Spleen (tissue), 11 donors: ENCODE measurements at regions not wholly inside any gene's neighbourhood (a gene's known extent, or its start where the extent isn't known, plus 50 kb on each side); places are given as distances from the start of the nearest gene placed in this dataset.

Source experiments
- DNase-seq: peaks from one replicate; pipeline ENCODE4 v3.0.0-alpha.2; 2020
- H3K27ac ChIP-seq, 8 donors: fragments of 200-600 bp; sonication (generic) in 7 of 8; 1 replicate in 4 of 8; 2 replicates in 4 of 8; pipeline versions ENCODE4 v1.5.0 to v1.8.0; 2016 to 2021; ENCODE audit warnings: inconsistent platforms in 4 of 8, mild to moderate bottlenecking in 4 of 8, moderate library complexity in 1 of 8
- H3K27me3 ChIP-seq, 7 donors: fragments of 200-600 bp; sonication (generic) in 6 of 7; replicated peaks in 1 of 7; 1 replicate in 4 of 7; 2 replicates in 3 of 7; pipeline versions ENCODE4 v1.5.0 to v1.8.0; 2016 to 2021; ENCODE audit warnings: inconsistent platforms in 3 of 7, mild to moderate bottlenecking in 1 of 7
- H3K36me3 ChIP-seq, 6 donors: fragments of 200-600 bp; sonication (generic) in 5 of 6; 1 replicate in 4 of 6; 2 replicates in 2 of 6; pipeline versions ENCODE4 v1.5.0 to v1.8.0; 2016 to 2021; ENCODE audit warnings: inconsistent platforms in 2 of 6
- H3K4me1 ChIP-seq, 6 donors: fragments of 200-600 bp; sonication (generic) in 5 of 6; 1 replicate in 3 of 6; 2 replicates in 3 of 6; pipeline versions ENCODE4 v1.5.0 to v1.8.0; 2016 to 2021; ENCODE audit warnings: inconsistent platforms in 3 of 6
- H3K4me3 ChIP-seq, 8 donors: fragments of 200-600 bp; sonication (generic) in 7 of 8; 1 replicate in 4 of 8; 2 replicates in 4 of 8; pipeline versions ENCODE4 v1.5.0 to v1.8.0; 2016 to 2021; ENCODE audit warnings: inconsistent platforms in 4 of 8, mild to moderate bottlenecking in 4 of 8, moderate library complexity in 2 of 8
- H3K9me3 ChIP-seq, 8 donors: fragments of 200-600 bp; sonication (generic) in 7 of 8; 1 replicate in 4 of 8; 2 replicates in 4 of 8; pipeline versions ENCODE4 v1.5.0 to v1.8.0; 2016 to 2021; ENCODE audit warnings: inconsistent platforms in 4 of 8
- CTCF ChIP-seq, 11 experiments: fragments of 200-600 bp in 7 of 11; fragments of 450-650 bp in 4 of 11; sonication (generic) in 4 of 11; IDR thresholded peaks in 8 of 11; conservative IDR thresholded peaks in 3 of 11; 1 replicate in 7 of 11; 2 replicates in 4 of 11; pipeline versions ENCODE4 v1.4.0 to v1.8.0; 2016 to 2021; ENCODE audit warnings: antibody characterized with exemption in 11 of 11, inconsistent platforms in 4 of 11, mild to moderate bottlenecking in 1 of 11
- POLR2A ChIP-seq, 3 donors: fragments of 450-650 bp; IDR thresholded peaks; one replicate each; pipeline ENCODE4 v1.5.1; 2017; ENCODE audit warnings: antibody characterized with exemption in 3 of 3, mild to moderate bottlenecking in 1 of 3
- POLR2AphosphoS5 ChIP-seq, 3 donors: sonication (generic); formaldehyde crosslinking; IDR thresholded peaks; one replicate each; pipeline ENCODE4 v1.5.1; 2017; ENCODE audit warnings: antibody characterized with exemption in 3 of 3
- WGBS, 5 donors: extraction: QIAGEN DNeasy Blood & Tissue Kit in 3 of 5; methylation state at CpG; one replicate each; pipeline versions ENCODE4 v1.1.5 to v1.1.7; 2013 to 2018; 5-methylcytosine and 5-hydroxymethylcytosine counted together
- intact Hi-C: fragments of 100-400 bp; cut with DNase I; formaldehyde crosslinking; loops from one replicate; pipeline ENCODE4 v1.15.0; 2023; ENCODE audit warnings: low total_unique reads
- donor health status: healthy with polysubstance abuse.
- donor health status: DM: no; HTN: no; CAD: no; lungs with moderate emphysema.
- donor health status: DM: no; HTN: no; CAD: no.
- donor health status: Bipolar disorder and iron deficiency.
- donor health status: healthy.
- donor health status: DM: no; HTN: no; CAD: no.
- donor health status: DM: yes; HTN: yes; CAD: no.

GRCh38 chr5:104951829-104952228 is 1389.2 kb upstream of the NUDT12 start:
- Histone ChIP-seq H3K27ac (no peak overlapping the region), H3K4me1 (no peaks in the 10 kb centered on the region), H3K36me3 (no peaks in the 10 kb centered on the region), H3K27me3 (no peaks in the 10 kb centered on the region), H3K9me3 (peaks cover 0 to 26% (median 0%) of the 10 kb centered on the region in 8 donors), H3K4me3 (no peak overlapping the region)
- WGBS, 5 donors = 78 to 100% (median 86%) methylated on average over 1 to 3 of the region's 3 CpGs
- intact Hi-C loops = no loop called here
- DNase-seq = no peak
- TF ChIP-seq POLR2A (IDR thresholded peaks at IDR 0.05) = no peak
- no peak for TF ChIP-seq CTCF (IDR thresholded peaks at IDR 0.05 in 8 of 11, conservative IDR thresholded peaks at IDR 0.05 in 3 of 11)
- no peak for TF ChIP-seq POLR2AphosphoS5 (IDR thresholded peaks at IDR 0.05)

- no peak for DNase-seq
- no peaks in the 10 kb centered on the region for H3K4me1 ChIP-seq
- no peak overlapping the region for H3K4me3 ChIP-seq
- no peaks in the 10 kb centered on the region for H3K36me3 ChIP-seq
- H3K27ac ChIP-seq = no peak overlapping the region
- intact Hi-C loops = no loop called here
- no peaks in the 10 kb centered on the region for H3K27me3 ChIP-seq
- no peak for TF ChIP-seq CTCF (IDR thresholded peaks at IDR 0.05 in 8 of 11, conservative IDR thresholded peaks at IDR 0.05 in 3 of 11)
- TF ChIP-seq POLR2AphosphoS5 (IDR thresholded peaks at IDR 0.05) = no peak
- TF ChIP-seq POLR2A (IDR thresholded peaks at IDR 0.05) = no peak
- 84 to 97% (median 89%) methylated on average over 1 of the region's 1 CpG for WGBS, 5 donors
- peaks cover 0 to 24% (median 2%) of the 10 kb centered on the region in 8 donors for H3K9me3 ChIP-seq
Observed at GRCh38 chr5:104947076-104947475, 1384.5 kb upstream of the NUDT12 start.

- no peaks in the 10 kb centered on the region for H3K36me3 ChIP-seq
- no peak for TF ChIP-seq POLR2A (IDR thresholded peaks at IDR 0.05)
- no peak for TF ChIP-seq POLR2AphosphoS5 (IDR thresholded peaks at IDR 0.05)
- no peak for TF ChIP-seq CTCF (IDR thresholded peaks at IDR 0.05 in 8 of 11, conservative IDR thresholded peaks at IDR 0.05 in 3 of 11)
- 82 to 97% (median 85%) methylated on average over 1 of the region's 1 CpG for WGBS, 5 donors
- H3K4me1 ChIP-seq = no peaks in the 10 kb centered on the region
- H3K27me3 ChIP-seq = no peaks in the 10 kb centered on the region
- peaks cover 0 to 3% (median 0%) of the 10 kb centered on the region in 8 donors for H3K9me3 ChIP-seq
- no peak overlapping the region for H3K27ac ChIP-seq
- H3K4me3 ChIP-seq = no peak overlapping the region
- no peak for DNase-seq
- intact Hi-C loops = no loop called here
Observed at GRCh38 chr5:104942735-104943134, 1380.1 kb upstream of the NUDT12 start.

GRCh38 chr5:104941030-104941645 is 1378.5 kb upstream of the NUDT12 start:
- H3K27me3 ChIP-seq = no peaks in the 10 kb centered on the region
- no peak overlapping the region for H3K4me3 ChIP-seq
- 65 to 90% (median 82%) methylated on average over 2 of the region's 2 CpGs for WGBS, 5 donors
- intact Hi-C loops = no loop called here
- H3K9me3 ChIP-seq = no peaks in the 10 kb centered on the region
- H3K36me3 ChIP-seq = no peaks in the 10 kb centered on the region
- H3K4me1 ChIP-seq = no peaks in the 10 kb centered on the region
- TF ChIP-seq POLR2A (IDR thresholded peaks at IDR 0.05) = no peak
- TF ChIP-seq CTCF (IDR thresholded peaks at IDR 0.05 in 8 of 11, conservative IDR thresholded peaks at IDR 0.05 in 3 of 11) = no peak
- TF ChIP-seq POLR2AphosphoS5 (IDR thresholded peaks at IDR 0.05) = no peak
- no peak overlapping the region for H3K27ac ChIP-seq
- DNase-seq = no peak
